DMS153 (cell line): ENCODE measurements at regions not wholly inside any gene's neighbourhood (a gene's known extent, or its start where the extent isn't known, plus 50 kb on each side); places are given as distances from the start of the nearest gene placed in this dataset.

Experiments
- DNase-seq: peaks from one replicate; lab custom pipeline; 2025; lab: John Stamatoyannopoulos, UW

DNA sequence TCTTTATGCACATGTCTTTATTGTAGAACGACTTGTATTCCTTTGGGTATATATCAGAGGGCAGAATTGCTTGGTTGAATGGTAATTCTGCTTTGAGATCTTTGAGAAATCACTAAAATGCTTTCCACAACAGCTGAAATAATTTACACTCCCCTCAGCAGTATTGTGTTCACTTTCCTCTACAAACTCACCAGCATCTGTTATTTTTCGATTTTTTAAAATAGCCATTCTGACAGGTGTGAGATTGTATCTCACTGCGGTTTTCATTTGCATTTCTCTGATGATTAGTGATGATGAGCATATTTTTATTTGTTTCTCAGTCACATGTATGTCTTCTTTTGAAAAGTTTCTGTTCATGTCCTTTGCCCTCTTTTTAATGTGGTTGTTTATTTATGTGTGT is 459.8 kb downstream of the PABPC4L start:
- DNase-seq = no peak

- DNase-seq = no peak
These were observed 481.6 kb downstream of the PABPC4L start for GRCh38 chr4:133720001-133720400.

DNA sequence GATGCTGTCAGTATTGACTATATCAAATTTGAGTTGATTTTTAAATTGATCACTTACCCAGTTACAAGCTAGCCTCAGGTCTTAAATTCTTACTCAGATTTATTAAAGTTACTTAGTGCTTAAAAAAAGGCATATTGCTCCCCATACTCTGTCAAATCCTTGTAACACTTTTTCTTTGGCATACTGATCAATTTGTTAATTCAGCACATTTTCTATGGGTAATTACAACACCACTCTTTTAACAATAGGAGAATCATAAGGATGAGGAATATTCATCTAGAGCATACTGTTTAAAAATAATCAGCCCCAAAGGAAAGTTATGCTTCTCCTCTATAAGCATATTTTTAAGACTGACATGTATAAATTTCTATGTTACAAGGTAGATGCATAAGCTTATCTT is 482.5 kb downstream of the PABPC4L start:
- no peak for DNase-seq

DNA sequence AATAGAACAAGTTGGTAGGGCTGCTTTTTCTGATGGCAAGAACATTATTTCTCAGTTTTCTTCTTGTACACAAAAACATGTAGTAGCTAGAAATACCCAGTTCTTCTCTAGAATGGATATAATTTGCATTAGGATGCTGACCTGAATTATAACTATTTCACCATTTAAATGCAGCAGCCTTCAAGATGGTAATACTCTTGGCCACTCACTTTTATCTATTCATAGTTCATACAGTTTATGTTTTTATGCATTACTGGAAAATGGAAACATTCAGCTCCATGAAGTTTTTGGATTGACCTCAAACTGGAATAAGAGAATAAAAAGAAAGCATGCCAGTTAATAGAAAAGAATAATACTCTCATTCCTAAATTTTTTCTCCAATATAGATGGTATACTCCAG is 487.4 kb downstream of the PABPC4L start:
- DNase-seq = no peak

DNA sequence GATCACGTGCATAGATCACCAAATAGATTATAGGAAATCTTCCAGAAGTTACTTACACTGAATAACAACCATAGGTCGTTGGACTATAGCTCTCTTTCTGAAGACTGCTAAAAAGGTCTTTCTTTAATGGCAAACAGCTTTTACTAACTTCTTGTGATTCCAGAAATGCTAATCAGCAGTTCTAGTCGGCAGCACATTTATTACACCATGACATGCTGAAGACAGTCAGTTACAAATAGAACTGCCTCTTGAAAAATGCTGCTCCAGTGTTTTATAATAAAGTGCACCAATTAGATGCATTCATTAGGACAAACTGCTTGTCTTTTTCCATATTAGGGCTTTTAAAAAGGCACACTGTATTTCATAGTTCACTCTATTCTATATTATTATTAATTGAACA is 488.2 kb downstream of the PABPC4L start:
- no peak for DNase-seq

GRCh38 chr4:133711817-133712216 is 489.8 kb downstream of the PABPC4L start:
- DNase-seq = no peak

DNA sequence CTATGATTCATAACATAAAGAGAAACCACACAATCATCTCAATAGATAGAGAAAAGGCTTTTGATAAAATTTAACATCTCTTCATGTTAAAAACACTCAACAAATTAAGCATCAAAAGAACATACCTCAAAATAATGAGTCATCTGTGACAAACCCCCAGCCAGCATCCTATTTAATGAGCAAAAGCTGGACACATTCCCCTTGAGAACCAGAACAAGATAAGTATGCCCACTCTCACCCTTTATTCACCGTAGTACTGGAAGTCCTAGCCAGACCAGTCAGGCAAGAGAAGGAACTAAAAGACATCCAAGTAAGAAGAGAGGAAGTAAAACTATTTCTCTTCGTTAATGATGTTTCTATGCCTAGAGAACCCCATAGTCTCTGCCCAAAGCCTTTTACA is 507.2 kb downstream of the PABPC4L start:
- DNase-seq = no peak

GRCh38 chr4:133683967-133684366 is 517.6 kb downstream of the PABPC4L start:
- DNase-seq = no peak

- peak; percentile 47 for DNase-seq
These were observed 519.2 kb downstream of the PCDH10 start for GRCh38 chr4:133668061-133668851.

DNA sequence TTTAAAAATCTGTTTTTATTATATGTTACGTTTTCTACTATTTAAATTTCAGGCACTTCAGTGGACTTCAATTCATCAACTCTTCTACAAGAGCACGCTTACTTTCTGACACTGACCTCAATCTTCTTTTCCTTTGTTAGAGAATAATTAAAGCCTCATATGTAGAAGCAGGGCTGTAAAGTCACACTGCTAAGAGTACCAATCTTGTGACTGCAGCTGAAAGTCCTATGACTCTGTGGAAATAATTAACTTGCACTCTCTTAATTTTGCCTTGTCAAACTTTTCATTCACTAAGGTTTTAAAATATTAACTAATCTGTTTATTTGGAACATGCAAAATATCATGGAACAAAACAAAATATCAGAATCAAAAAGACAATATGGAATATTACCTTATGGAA is 498.1 kb downstream of the PCDH10 start:
- no peak for DNase-seq

GRCh38 chr4:133641191-133641590 is 492.1 kb downstream of the PCDH10 start:
- DNase-seq = no peak

DNA sequence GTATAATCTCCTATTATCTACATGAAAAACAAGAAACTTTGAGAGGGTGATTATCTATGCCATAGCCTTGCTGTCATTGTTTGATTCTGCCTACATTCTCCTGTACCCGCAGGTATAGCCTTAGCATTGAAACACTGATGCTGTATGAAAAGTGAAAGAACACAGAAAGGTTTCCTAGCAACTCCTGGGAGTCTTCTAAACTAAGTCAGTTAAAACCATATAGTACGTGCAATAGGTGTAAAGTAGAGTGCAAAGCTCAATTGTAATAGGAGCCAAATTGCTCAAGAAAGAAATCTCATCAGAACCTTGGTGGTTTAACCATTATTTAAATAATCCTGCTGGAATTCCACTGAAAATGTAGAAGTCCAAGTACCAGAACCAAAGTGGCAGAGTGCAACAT is 489.7 kb downstream of the PCDH10 start:
- DNase-seq = no peak

DNA sequence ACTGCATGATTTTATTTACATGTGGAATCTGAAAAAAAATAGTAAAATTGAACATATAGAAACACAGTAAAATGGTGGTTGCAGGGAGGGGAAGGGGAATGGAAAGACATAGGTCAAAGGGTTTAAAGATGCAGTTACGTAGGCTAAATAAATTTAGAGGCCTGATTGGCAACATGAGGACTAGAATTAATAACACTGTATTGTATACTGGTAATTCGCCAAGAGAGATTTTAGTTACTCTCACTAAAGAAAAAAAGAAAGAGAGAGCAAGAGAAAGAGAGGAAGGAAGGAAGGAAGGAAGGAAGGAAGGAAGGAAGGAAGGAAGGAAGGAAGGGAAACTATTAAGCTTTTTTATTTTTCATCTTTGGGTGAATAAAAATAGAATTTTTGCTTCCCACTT is 488.1 kb downstream of the PCDH10 start:
- DNase-seq = no peak

DNA sequence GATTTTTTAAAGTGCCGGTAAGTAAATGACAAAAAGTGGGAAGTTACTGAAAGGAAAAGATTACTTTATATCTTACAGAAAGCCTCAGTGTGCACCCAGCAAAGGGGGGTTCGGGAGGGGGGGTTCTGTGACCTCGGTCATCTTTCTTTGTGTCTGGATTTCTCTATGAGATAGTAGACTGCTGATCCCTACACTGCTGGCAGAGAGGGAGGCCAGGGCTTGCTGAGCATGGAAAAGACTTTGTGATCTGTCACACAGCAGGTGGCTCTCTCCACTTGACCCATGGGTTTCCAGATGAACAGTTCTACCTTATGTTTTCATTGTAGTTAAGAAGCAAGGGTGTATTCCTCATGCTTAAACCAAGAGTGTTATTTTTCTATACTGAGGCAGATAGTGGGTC is 475.6 kb downstream of the PCDH10 start:
- DNase-seq = peak; percentile 3

DNA sequence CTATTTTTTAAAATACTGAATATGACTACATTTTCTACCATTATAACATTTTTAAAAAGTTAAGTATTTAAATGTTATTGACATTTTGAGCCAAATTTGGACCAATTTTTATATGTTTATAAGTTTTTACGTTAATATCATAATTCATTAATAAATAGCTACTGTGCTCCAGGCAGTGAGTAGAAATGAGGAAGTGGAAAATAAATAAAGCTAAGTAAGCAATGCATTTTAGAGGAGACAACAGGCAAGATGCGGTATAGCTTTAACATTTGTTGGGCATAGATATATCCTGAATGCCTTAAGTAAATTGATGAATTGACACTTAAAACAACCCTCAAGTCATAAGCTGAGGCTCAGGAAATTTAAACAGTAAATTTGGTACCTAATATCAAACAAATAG is 474.8 kb downstream of the PCDH10 start:
- no peak for DNase-seq

DNA sequence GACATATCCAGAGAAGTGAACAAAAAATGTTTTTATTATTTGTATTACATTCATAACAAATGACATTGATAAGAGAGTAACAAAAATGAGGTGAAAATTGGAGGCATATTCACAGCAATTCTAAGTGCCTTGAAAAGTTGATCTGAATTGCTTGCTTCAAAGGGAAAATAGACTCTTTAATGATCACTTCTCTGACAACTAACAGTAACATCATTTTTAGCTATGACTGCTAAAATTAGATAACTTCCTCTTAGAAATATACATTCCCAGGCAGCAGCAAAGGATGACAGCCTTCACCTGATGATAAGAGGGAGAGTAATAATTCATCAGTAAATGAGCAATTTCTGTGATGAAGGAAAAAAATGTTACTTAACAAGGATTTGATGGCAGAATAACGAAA is 472.5 kb downstream of the PCDH10 start:
- DNase-seq = no peak

- no peak for DNase-seq
These were observed 471.5 kb downstream of the PCDH10 start for GRCh38 chr4:133620555-133620954.

DNA sequence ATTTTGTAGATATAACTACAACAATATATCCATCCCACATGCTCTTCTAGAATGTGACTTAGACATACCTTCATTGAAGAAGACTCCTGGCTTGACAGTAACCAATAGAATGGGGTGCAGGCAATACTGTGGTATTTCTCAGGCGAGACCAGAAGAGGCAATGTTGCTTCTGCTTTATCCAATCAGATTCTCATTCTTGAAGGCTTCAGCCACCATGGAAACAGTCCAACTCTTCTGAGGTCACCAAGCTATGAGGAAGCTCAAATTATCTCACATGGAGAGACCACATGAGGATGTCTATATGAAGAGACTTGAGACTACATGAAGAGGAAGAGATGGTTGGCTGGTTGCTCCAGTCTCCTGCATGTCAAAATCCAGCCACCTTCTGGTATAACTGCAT is 469.9 kb downstream of the PCDH10 start:
- DNase-seq = no peak

- DNase-seq = no peak
These were observed 450.9 kb downstream of the PCDH10 start for GRCh38 chr4:133600008-133600407.

GRCh38 chr4:133598779-133599178 is 449.7 kb downstream of the PCDH10 start:
- no peak for DNase-seq

DNA sequence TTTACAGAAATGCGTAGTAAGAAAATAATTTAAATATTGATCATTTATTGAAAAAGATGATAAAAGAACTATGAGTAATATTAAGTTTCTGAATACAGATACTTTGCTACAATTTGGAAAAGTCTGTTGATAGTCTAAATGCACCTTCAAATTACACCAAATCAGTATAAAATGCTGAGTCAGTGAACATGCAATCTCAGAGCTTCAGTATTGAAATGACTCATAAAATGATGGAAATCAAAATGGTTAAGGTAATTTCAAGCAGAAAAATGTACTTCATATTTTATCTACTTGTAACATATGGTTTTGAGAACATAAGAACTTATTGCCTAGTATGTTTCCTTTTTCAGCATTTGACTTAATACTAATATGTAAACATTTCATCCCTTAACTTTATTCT is 448.2 kb downstream of the PCDH10 start:
- DNase-seq = no peak

DNA sequence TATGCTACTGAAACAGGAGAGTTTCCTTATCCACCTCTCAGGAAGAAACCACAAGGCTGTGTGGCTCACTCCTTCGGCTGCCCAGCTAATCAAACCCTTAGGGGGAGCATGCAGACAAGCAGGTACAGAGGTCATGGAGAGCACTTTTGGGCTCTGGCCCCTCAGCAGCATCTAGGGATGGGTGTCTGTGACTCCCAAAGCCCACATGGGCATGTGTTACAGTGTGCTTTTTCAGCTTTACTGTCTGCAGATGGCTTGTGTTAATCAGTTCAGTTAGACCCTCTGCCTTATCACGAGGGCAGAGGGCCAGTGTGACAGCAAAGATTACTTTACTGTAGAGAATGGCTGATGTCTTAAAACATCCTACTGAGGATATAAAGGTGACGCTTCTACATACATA is 447.4 kb downstream of the PCDH10 start:
- DNase-seq = no peak

- DNase-seq = no peak
These were observed 445.5 kb downstream of the PCDH10 start for GRCh38 chr4:133594390-133595207.

GRCh38 chr4:133593764-133594163 is 444.7 kb downstream of the PCDH10 start:
- DNase-seq = no peak
